HG03442 (cell line): ENCODE measurements at regions not wholly inside any gene's neighbourhood (a gene's known extent, or its start where the extent isn't known, plus 50 kb on each side); places are given as distances from the start of the nearest gene placed in this dataset.

Experiments used
- ATAC-seq: cut with Tn5 transposase; IDR thresholded peaks from one replicate; pipeline ENCODE4 v1.9.1; 2021; ENCODE audit warnings: mild to moderate bottlenecking, moderate library complexity; ENCODE audit not compliant: unreplicated experiment

DNA sequence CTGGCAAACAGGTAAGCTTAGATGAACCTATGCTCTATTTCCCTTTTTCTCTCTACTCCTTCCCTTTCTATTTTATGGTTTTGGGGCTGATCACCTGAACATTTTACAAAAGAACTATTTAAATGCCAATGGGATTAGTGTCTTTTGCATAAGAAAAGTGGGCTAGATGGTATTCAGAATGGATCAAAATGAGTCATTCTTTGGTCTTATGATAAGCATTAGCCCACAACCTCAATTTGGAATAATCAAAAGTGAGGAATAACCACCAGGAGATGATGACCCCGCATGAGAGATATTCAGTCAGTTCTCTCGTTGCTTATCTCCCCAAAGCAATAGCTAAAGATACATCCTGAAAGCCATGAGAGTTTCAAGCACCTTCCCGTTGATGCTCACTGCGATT lies 399.0 kb upstream of the CADM1 start:
- ATAC-seq = no peak

DNA sequence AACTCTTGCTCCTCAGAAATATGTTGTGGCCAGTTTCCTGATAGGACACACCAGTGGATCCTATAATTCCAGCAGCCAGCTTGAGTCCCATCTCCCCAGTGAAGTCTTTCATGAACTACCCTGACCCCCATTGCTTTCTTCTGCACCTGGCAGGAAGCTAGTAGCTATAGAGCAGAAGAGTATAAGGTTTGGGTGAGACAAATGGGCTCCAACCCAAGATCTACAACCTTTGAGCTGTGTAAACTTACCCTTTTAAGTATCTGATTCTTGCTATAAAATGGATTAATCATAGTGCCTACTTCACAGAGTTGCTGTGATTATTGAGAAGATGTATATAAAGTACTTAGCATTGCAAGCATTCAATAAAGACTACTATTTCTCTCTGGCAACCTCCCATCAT lies 396.9 kb upstream of the CADM1 start:
- ATAC-seq = no peak

GRCh38 chr11:115900111-115900510 lies 395.9 kb upstream of the CADM1 start:
- no peak for ATAC-seq

- no peak for ATAC-seq
These were observed 393.5 kb upstream of the CADM1 start for GRCh38 chr11:115897707-115898106.

DNA sequence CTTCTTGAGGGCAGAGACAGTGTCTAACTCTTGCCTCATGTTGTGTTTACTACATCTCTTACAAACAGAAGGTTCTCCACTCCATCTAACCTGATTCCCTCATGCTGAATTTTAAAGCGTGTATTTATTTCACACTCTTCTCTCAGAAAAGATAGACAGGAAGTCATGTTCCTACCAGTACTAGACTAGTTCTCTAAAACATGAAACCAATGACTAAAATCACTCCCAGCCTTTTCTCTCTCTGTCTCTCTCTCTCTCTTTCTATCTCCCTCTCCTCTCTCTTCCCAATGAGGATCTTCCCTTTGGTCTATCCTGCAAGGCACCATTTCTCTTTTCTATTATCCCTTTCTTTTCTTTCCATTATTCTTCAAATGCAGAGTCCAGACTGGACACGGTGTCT lies 391.9 kb upstream of the CADM1 start:
- ATAC-seq = no peak

GRCh38 chr11:115895594-115895993 lies 391.4 kb upstream of the CADM1 start:
- no peak for ATAC-seq

DNA sequence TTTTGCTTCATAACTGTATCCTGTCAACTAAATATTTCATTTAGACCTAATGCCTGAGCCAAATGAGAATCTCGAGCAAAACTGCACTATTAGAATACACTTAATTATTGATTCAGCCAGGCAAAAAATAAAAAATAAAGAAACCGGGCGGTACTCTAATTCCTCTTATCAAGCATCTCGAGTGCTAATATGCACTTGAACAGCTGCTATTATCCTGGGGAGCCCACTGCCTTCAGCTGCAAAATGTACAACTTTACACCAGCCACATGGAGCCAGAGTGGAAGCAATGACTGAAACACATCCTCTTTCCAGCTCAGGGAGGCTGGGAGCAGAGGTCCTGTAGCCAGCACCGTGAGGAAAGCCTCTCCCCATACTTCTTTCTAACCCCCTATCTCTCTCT lies 390.0 kb upstream of the CADM1 start:
- ATAC-seq = no peak

DNA sequence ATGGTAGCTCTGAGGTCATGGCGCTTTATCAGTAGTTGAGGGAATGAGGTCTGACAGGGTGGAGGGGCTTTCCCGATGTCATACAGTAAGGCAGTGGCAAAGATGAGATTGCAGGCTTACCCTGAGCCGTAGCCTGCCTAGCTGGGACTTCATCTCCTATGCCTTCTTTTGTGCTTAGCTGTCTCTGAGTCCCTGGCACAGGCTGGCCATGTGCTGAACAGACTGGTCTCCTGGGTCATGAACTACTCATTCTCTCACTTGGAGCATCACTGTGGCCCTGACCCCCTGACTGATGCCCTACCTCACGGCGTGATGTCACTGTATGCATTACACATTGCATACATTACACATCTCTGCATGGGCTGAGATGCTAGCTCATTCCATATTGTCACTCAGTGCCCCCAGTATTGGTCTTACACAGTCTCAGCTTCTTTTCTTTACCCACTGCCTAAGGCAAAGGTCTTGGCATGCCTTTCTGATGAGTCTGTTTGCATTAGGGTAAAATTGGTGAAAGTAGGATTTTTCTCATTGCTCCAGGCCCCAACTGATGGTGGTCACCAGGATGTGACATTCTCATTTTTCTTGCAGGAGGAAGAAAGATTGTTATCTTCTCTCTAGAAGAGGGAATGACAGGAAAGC lies 389.4 kb upstream of the CADM1 start:
- ATAC-seq = no peak

DNA sequence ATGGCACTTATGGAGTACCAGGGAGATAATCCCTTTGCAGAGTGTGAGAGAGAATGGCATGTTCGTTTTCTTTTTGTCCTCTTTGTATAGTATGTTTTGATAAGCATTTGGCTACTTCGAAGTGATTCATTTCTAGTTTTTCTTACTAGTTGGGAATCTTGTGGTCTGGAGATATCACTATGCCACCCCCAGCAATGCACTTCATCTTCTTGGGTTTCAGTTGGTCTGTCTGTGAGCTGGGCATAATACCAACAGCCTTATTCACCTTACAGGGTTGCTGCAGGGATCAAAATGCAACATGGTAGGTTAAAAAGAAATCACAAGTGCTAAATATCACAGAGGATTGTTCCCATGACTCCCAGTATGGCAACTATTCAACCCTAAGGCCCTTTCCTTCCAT lies 387.8 kb upstream of the CADM1 start:
- ATAC-seq = no peak

DNA sequence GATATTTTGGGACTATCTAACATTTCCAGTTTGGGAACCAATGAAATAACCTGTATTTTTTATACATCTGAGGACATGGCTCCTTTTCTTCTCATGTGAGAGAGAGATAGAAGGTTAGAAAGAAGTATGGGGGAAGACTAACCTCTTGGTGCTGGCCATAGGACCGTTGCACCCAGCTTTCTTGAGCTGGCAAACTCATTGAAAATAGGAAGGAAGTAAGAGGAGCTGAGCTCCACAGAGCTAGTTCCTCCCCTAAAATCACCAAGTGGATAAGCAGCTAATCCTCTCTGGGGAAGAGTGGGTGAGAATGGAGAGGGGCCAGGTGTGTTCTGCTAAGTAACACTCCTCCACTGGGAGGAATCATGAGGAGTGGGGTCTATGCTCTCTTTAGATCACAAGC lies 387.4 kb upstream of the CADM1 start:
- no peak for ATAC-seq

DNA sequence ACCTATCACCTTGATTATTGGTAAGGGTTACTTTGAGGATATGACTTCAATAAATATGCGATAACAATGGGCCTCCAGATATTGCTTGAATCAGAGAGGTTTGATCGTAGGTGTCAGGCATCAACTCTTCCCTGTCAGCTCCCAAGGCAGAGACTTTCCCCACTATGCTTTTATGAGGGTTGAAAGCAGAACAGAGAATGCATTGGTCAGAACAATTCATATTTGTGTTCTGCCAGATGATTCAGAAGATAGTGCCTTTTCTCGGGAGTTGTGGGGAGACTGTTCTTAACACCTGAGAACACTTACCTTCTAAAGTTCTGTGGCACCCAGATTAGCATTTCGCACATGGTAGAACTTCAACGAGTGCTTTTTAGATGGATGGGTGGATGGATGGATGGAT lies 386.3 kb upstream of the CADM1 start:
- no peak for ATAC-seq

DNA sequence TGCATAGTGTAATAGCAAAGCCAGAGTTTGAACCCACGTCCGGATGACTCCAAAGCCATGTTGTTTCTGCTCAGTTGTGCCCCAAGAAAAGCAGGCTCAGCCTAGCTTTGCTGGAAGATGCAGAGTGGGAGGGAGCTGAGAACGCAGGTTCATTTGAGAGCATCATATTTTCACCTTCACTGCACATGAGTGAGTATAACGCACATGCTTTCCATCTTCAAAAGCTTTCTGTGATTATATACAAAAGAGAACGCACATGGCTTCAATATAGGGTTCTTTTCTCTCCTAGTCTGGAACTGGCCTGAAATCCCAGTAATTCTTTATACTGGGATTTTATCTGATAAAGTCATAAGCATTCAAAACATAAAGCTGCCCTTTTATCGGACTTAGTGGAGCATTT lies 385.5 kb upstream of the CADM1 start:
- no peak for ATAC-seq

DNA sequence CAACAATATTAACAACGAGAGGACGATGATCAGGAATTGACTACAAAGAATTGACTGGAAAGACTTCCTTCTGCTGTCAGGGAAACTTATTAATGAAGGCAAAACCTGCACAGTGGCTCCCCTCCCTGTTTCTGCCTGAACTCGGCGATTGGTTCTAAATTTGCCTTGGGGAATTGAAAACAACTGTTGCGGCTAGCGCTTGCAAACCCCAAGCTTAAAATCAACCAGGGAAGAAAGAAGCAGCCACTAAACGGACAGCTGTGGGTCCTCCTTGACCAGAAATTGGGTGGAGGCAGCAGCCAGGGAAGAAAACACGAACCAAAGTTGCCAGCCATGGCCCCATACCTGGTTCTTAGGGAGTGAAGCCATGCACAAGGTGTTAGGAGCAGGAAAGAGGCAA lies 383.5 kb upstream of the CADM1 start:
- ATAC-seq = no peak

DNA sequence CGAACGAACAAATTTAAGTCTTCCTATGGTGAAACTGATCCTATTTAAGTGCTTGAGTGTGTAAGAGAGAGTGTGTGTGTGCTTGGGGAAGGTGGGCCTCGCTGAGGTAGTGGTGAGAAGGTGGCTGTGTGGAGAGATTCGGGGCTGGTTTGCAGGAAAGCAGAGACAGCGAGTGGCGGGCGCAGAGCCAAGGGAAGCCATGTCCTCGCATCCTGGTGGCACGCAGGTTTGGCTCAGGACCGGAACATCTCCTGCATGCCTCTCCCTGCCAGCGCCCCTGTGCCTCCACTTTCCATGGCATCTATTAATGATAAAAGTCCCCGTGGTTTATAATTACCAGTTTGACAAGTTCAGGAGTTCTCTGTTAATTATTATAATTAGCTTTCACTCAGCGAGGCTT lies 383.1 kb upstream of the CADM1 start:
- ATAC-seq = no peak

DNA sequence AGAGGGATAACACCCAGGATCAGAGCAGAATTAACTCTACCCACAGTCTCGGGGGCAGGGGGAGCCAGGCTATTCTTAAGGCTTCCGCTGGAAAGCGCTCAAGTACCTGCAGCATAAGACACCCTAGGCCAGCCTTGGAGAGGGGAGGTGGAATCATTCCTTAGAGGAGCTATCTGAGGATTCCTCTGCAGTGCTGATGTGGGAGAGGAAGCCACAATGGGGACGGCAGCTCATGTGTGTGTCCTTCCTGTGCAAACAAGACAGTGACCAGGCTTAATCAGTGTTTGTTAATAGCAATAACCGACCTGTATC lies 382.2 kb upstream of the CADM1 start:
- ATAC-seq = no peak

DNA sequence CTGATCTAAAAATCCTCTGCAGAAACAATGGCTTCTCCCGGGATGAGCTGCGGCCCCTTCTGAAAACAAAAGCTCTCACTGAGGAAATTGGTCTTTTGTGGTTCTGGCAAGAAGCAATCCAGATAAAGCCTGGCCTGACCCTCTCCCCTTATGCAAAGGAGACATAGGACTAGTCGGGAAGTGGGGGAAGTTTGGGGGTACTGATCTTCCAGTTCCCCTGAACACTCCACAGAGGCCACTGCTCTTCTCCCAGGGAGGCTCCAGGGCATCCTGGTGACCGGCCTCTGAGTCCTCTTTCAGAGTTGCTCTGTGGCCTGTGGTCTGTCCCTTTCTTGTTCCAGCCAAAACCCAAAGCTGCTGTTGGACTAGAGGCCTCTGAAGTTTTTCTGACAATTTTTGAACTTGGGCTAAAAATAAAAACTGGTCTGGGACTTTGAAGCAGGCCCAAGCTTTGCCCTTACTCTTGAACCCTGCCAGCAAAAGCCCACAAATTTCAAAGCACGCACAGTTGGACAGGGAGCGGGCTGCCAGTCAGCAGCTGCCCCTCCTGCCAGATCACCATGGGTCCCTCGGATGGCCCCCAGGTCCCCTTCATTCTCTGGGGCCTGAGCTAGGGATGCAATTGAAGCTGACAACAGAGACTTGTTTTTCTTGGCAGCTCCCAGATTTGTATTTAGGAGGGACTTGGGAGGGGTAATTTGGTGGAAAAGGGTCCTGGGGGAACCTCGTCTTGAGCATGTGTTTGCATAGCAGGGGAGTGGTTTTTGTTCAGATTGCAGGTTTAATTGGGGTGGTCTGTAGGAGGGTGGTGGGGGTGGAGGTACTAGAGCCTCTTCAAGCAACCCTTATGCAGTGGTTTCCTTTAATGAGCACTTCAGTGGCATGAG lies 381.6 kb upstream of the CADM1 start:
- ATAC-seq = no peak

- ATAC-seq = no peak
These were observed 380.8 kb upstream of the CADM1 start for GRCh38 chr11:115884800-115885534.

DNA sequence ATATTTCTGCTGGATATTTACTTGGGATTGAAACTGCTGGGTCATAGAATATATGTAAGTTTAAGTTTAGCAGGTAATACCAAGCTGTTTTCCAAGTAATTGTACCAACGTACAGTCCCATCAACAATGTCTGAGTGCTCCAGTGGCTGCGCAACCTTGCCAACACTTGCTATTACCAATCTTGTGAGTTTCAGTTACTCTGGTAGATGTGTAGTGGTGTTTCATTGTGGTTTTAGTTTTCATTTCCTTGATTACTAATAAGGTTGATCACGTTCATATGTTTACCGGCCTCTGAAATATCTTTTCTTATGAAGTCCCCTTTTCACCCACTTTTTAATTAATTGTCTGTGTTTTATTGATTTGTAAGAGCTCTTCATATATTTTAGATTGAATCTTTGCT lies 370.6 kb upstream of the CADM1 start:
- peak; percentile 81 for ATAC-seq

DNA sequence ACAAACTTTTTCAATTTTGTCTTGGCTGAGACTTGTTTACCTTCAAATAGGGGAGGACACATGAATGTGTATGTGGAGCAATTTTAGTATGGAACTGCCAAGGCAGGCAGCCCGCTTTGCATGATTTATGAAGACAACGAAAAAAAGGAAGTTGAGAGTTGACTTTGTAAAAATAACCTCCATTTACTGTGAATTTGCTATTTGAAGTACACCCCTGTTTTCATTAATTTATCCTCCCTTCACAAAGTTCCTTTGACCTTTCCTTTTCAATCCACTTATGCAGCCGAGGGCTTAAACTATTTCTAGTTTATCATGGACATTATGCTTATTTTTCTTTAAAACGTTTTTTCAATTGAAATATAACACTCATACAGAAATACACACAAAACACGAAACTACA lies 369.6 kb upstream of the CADM1 start:
- no peak for ATAC-seq

GRCh38 chr11:115872416-115872815 lies 368.2 kb upstream of the CADM1 start:
- ATAC-seq = no peak

- no peak for ATAC-seq
These were observed 367.0 kb upstream of the CADM1 start for GRCh38 chr11:115871161-115871760.
